GM19043 (cell line): ENCODE measurements at regions not wholly inside any gene's neighbourhood (a gene's known extent, or its start where the extent isn't known, plus 50 kb on each side); places are given as distances from the start of the nearest gene placed in this dataset.
"Not testable (repeated sequence)": the region's sequence is repeated elsewhere in the genome, so short reads cannot be mapped to it uniquely, and the experiment has no call there.

Experiments used
- ATAC-seq: cut with Tn5 transposase; IDR thresholded peaks from one replicate; pipeline ENCODE4 v1.9.1; 2021; ENCODE audit warnings: low read depth; ENCODE audit not compliant: unreplicated experiment

GRCh38 chr5:40233268-40233667 lies 446.4 kb upstream of the PTGER4 start:
- ATAC-seq, result no peak

GRCh38 chr5:40227931-40228330 lies 451.8 kb upstream of the PTGER4 start:
- ATAC-seq, result no peak

- ATAC-seq, result no peak
These were observed 452.3 kb upstream of the PTGER4 start for GRCh38 chr5:40227366-40227765.

DNA sequence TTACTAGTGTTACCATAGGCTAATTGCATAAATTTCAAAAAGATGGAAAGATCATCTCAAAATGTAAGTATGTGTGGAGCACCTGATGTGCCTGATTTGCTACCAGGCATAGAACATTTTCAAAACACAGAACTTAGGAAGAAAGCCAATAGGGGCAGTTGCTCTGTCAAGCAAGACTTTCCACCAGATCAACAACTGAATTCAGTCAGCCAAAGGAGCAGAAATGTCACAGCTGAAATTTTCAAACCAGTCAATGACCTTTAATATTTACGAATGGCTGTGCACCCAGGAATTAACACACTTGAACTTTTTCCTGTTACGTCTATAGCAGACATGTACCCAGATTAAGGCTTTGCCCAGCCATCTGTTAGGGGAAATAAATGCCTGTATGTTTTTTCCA lies 452.8 kb upstream of the PTGER4 start:
- ATAC-seq, result no peak

GRCh38 chr5:40225147-40225546 lies 454.6 kb upstream of the PTGER4 start:
- not testable (repeated sequence) for ATAC-seq

DNA sequence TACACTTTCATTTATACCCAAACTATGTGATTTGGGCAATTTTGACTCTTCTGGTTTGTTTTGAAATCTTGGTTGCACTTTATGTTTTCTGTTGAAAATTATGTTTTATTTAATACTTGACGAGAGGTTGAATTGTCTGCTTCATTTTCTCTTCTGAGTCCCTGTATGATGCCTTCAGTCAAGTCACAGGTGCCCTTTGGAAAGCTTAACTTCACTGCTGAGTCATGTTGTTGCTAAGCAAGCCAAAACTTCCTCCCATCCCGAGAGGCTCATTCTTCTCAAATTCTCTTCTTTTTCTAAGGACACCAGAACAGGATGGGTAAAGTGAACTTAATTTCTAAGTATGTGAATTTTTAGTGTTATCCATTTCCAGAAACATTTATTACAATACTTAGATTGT lies 455.3 kb upstream of the PTGER4 start:
- ATAC-seq, result no peak

GRCh38 chr5:40223884-40224402 lies 455.8 kb upstream of the PTGER4 start:
- no peak for ATAC-seq

DNA sequence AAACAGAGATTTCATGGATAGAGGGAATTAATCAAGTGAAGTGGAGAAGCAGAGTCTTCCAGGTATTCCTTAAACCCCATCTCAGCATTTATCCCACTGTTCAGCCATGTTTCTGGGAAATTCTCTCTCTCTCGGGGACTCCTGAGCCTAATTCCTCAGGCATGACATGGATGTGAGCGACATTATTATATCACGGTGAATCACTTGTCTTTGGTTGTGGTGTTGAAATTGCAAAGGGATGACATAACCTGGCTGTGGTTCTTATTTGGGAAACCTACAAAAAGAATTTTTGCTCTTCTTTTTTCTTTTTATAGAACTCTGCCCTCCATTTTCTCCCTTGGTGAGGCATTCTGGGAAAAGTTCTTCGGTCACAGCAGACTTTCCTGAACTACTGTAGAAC lies 457.9 kb upstream of the PTGER4 start:
- no peak for ATAC-seq

GRCh38 chr5:40221255-40221654 lies 458.5 kb upstream of the PTGER4 start:
- ATAC-seq, result no peak

GRCh38 chr5:40220260-40220659 lies 459.5 kb upstream of the PTGER4 start:
- no peak for ATAC-seq

GRCh38 chr5:40217553-40217952 lies 462.2 kb upstream of the PTGER4 start:
- no peak for ATAC-seq

DNA sequence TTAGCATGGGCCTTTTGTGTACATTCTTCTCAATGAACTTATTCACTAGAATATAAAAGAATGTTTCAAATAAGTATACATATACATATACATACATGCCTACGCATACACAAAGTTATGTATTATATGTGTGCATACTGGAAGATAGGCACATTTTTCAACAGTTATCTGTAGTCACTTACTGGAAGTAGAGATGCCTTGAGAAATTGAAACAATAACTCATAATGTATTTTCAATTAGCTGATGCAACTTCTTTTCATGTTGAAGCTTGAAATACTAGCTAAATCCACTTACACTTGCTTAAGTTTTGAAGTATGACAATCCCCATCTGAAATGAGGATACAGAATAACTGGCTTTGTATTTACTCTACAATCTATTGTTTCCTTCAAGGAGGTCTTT lies 469.0 kb upstream of the PTGER4 start:
- ATAC-seq, result no peak

- no peak for ATAC-seq
These were observed 473.7 kb upstream of the PTGER4 start for GRCh38 chr5:40206030-40206429.

DNA sequence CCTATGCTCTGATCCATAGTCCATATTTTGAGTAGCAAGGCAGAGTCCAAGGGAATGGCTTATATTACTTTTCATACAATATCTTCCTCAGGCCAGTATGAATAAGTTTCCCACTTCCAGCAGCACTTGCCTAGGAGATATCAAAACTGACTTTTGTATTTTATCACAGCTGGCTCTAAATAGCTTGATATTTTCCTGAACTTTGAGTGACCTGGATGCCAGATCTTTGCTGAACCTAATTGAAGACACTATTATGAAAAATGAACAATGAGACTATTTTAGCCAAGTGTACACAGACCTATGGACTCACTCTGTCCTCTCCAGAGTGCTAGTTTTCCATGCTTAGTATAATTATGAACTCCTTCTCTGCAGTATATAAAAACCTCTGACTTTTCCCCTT lies 475.6 kb upstream of the PTGER4 start:
- ATAC-seq, result no peak

GRCh38 chr5:40202814-40203440 lies 476.8 kb upstream of the PTGER4 start:
- ATAC-seq, result no peak

- no peak for ATAC-seq
These were observed 481.0 kb upstream of the PTGER4 start for GRCh38 chr5:40198736-40199135.

- not testable (repeated sequence) for ATAC-seq
These were observed 484.1 kb upstream of the PTGER4 start for GRCh38 chr5:40195574-40195973.

- ATAC-seq, result no peak
These were observed 488.6 kb upstream of the PTGER4 start for GRCh38 chr5:40191150-40191549.

- no peak for ATAC-seq
These were observed 507.0 kb upstream of the PTGER4 start for GRCh38 chr5:40172721-40173120.

GRCh38 chr5:40171971-40172370 lies 507.7 kb upstream of the PTGER4 start:
- no peak for ATAC-seq

- ATAC-seq, result no peak
These were observed 512.4 kb upstream of the PTGER4 start for GRCh38 chr5:40167283-40167682.

GRCh38 chr5:40166802-40167201 lies 512.9 kb upstream of the PTGER4 start:
- no peak for ATAC-seq
